Prostate gland (tissue), 2 donors: ENCODE measurements at regions not wholly inside any gene's neighbourhood (a gene's known extent, or its start where the extent isn't known, plus 50 kb on each side); places are given as distances from the start of the nearest gene placed in this dataset.

Source experiments
- POLR2A ChIP-seq: fragments of 450-650 bp; IDR thresholded peaks from one replicate; pipeline ENCODE4 v1.6.1; 2016; ENCODE audit warnings: antibody characterized with exemption, mild to moderate bottlenecking
- POLR2AphosphoS5 ChIP-seq: sonication (generic); formaldehyde crosslinking; IDR thresholded peaks from one replicate; pipeline ENCODE4 v1.6.1; 2017; ENCODE audit warnings: antibody characterized with exemption
- TF ChIP-seq, protein P1 (sequence below), 4 experiments: fragments of 200-600 bp in 2 of 4; fragments of 450-650 bp in 2 of 4; sonication (generic) in 2 of 4; IDR thresholded peaks; 1 replicate in 3 of 4; 2 replicates in 1 of 4; pipeline ENCODE4 v1.5.1; 2016 to 2019; ENCODE audit warnings: antibody characterized with exemption in 4 of 4, mild to moderate bottlenecking in 2 of 4, moderate library complexity in 2 of 4

DNA sequence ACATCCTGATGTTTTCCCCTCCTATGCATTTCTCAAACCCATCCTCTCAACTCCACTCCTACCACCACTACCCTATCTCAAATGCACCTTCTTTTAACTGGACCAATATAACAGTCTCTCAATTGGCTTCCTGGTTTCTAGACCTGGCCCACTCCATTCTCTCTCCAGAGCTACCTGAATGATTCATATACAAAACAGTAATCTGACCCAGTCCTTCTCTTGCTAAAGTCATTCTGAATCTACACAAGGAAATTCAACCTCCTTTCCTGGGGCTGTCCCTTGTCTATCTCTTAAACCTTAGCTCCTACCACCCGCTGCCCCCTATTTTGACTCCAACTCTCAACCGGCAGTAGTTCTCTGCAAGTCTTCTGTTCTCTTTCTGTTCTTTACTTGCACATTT lies 97.2 kb downstream of the PCSK1 start:
- TF ChIP-seq POLR2AphosphoS5 (no peak), POLR2A (no peak)
- TF ChIP-seq, protein P1, sequence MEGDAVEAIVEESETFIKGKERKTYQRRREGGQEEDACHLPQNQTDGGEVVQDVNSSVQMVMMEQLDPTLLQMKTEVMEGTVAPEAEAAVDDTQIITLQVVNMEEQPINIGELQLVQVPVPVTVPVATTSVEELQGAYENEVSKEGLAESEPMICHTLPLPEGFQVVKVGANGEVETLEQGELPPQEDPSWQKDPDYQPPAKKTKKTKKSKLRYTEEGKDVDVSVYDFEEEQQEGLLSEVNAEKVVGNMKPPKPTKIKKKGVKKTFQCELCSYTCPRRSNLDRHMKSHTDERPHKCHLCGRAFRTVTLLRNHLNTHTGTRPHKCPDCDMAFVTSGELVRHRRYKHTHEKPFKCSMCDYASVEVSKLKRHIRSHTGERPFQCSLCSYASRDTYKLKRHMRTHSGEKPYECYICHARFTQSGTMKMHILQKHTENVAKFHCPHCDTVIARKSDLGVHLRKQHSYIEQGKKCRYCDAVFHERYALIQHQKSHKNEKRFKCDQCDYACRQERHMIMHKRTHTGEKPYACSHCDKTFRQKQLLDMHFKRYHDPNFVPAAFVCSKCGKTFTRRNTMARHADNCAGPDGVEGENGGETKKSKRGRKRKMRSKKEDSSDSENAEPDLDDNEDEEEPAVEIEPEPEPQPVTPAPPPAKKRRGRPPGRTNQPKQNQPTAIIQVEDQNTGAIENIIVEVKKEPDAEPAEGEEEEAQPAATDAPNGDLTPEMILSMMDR (IDR thresholded peaks at IDR 0.05): no peak
